Upper lobe of left lung (tissue), 6 donors: ENCODE measurements at regions not wholly inside any gene's neighbourhood (a gene's known extent, or its start where the extent isn't known, plus 50 kb on each side); places are given as distances from the start of the nearest gene placed in this dataset.

Source experiments
- ATAC-seq, 2 donors: fragments of 200-7000 bp; cut with Tn5 transposase; one replicate each; pipeline ENCODE4 v1.9.1; 2022; ENCODE audit warnings: mild to moderate bottlenecking in 2 of 2, moderate library complexity in 2 of 2; ENCODE audit not compliant: low FRiP score in 2 of 2
- DNase-seq, 2 donors: peaks; one replicate each; pipeline ENCODE4 v3.0.0-alpha.2; 2019 to 2020
- H3K27ac ChIP-seq, 4 donors: fragments of 200-600 bp; sonication (generic); one replicate each; pipeline ENCODE4 v1.5.1; 2016 to 2019
- H3K27me3 ChIP-seq, 4 donors: fragments of 200-600 bp; sonication (generic); one replicate each; pipeline ENCODE4 v1.5.1; 2017 to 2019
- H3K36me3 ChIP-seq, 4 donors: fragments of 200-600 bp; sonication (generic); one replicate each; pipeline ENCODE4 v1.5.1; 2016 to 2019
- H3K4me1 ChIP-seq, 4 donors: fragments of 200-600 bp; sonication (generic); one replicate each; pipeline ENCODE4 v1.5.1; 2018 to 2019
- H3K4me3 ChIP-seq, 4 donors: fragments of 200-600 bp; sonication (generic); one replicate each; pipeline ENCODE4 v1.5.1; 2017 to 2019; ENCODE audit warnings: mild to moderate bottlenecking in 2 of 4, moderate library complexity in 1 of 4
- H3K9me3 ChIP-seq, 4 donors: fragments of 200-600 bp; sonication (generic); one replicate each; pipeline ENCODE4 v1.5.1; 2018 to 2019
- CTCF ChIP-seq, 6 experiments: fragments of 450-650 bp in 4 of 6; fragments of 200-600 bp in 2 of 6; sonication (generic) in 2 of 6; IDR thresholded peaks; one replicate each; pipeline ENCODE4 v1.5.1; 2016 to 2019; ENCODE audit warnings: antibody characterized with exemption in 6 of 6
- EP300 ChIP-seq, 4 donors: sonication (generic); formaldehyde crosslinking; IDR thresholded peaks; one replicate each; pipeline ENCODE4 v1.5.1; 2017; ENCODE audit warnings: antibody characterized with exemption in 4 of 4, control low read depth in 2 of 4
- POLR2A ChIP-seq, 4 donors: fragments of 450-650 bp; IDR thresholded peaks; one replicate each; pipeline ENCODE4 v1.5.1; 2016 to 2017; ENCODE audit warnings: antibody characterized with exemption in 4 of 4, mild to moderate bottlenecking in 2 of 4
- POLR2AphosphoS5 ChIP-seq, 2 donors: sonication (generic); formaldehyde crosslinking; IDR thresholded peaks; one replicate each; pipeline ENCODE4 v1.5.1; 2017; ENCODE audit warnings: antibody characterized with exemption in 2 of 2
- WGBS, 2 donors: methylation state at CpG; one replicate each; pipeline ENCODE4 v1.1.5; 2017 to 2018; 5-methylcytosine and 5-hydroxymethylcytosine counted together
- donor health status: DM: no; HTN: no; CAD: no; lungs with moderate emphysema.
- donor health status: DM: no; HTN: yes; CAD: no; lungs with severe emphysema.

- Histone ChIP-seq H3K4me3 (no peak overlapping the region), H3K36me3 (no peaks in the 10 kb centered on the region), H3K27ac (no peak overlapping the region), H3K9me3 (no peaks in the 10 kb centered on the region), H3K4me1 (no peaks in the 10 kb centered on the region), H3K27me3 (no peaks in the 10 kb centered on the region)
- 71 to 100% methylated on average over 1 of the region's 1 CpG for WGBS, 2 donors
- DNase-seq (no peak), ATAC-seq (no peak)
- TF ChIP-seq EP300 (IDR thresholded peaks at IDR 0.05) (no peak), CTCF (IDR thresholded peaks at IDR 0.05) (no peak), POLR2A (IDR thresholded peaks at IDR 0.05) (no peak), POLR2AphosphoS5 (IDR thresholded peaks at IDR 0.05) (no peak)
Measured at GRCh38 chr2:21658269-21658668, 534.5 kb downstream of the TDRD15 start.

GRCh38 chr2:21658907-21659477 is 535.2 kb downstream of the TDRD15 start:
- DNase-seq (no peak), ATAC-seq (no peak)
- H3K27ac ChIP-seq: no peak overlapping the region
- H3K4me3 ChIP-seq: no peak overlapping the region
- no peaks in the 10 kb centered on the region for H3K9me3 ChIP-seq
- 79 to 81% methylated on average over 8 of the region's 8 CpGs for WGBS, 2 donors
- no peaks in the 10 kb centered on the region for H3K36me3 ChIP-seq
- TF ChIP-seq CTCF (IDR thresholded peaks at IDR 0.05) (no peak), POLR2AphosphoS5 (IDR thresholded peaks at IDR 0.05) (no peak), EP300 (IDR thresholded peaks at IDR 0.05) (no peak), POLR2A (IDR thresholded peaks at IDR 0.05) (no peak)
- H3K4me1 ChIP-seq: no peaks in the 10 kb centered on the region
- H3K27me3 ChIP-seq: no peaks in the 10 kb centered on the region

- H3K4me1 ChIP-seq: no peaks in the 10 kb centered on the region
- H3K27me3 ChIP-seq: no peaks in the 10 kb centered on the region
- no peaks in the 10 kb centered on the region for H3K9me3 ChIP-seq
- H3K36me3 ChIP-seq: no peaks in the 10 kb centered on the region
- WGBS, 2 donors: 73 to 82% methylated on average over 7 of the region's 7 CpGs
- DNase-seq (no peak), ATAC-seq (no peak)
- H3K4me3 ChIP-seq: no peak overlapping the region
- no peak overlapping the region for H3K27ac ChIP-seq
- TF ChIP-seq POLR2A (IDR thresholded peaks at IDR 0.05) (no peak), POLR2AphosphoS5 (IDR thresholded peaks at IDR 0.05) (no peak)
Measured at GRCh38 chr2:21664083-21664482, 540.3 kb downstream of the TDRD15 start.

- Histone ChIP-seq H3K9me3 (no peaks in the 10 kb centered on the region), H3K4me3 (no peak overlapping the region), H3K36me3 (no peaks in the 10 kb centered on the region), H3K27ac (no peak overlapping the region), H3K4me1 (no peaks in the 10 kb centered on the region), H3K27me3 (no peaks in the 10 kb centered on the region)
- DNase-seq (no peak), ATAC-seq (no peak)
- WGBS, 2 donors: 86 to 90% methylated on average over 5 of the region's 5 CpGs
- TF ChIP-seq EP300 (IDR thresholded peaks at IDR 0.05): no peak
- no peak for TF ChIP-seq CTCF (IDR thresholded peaks at IDR 0.05)
- TF ChIP-seq POLR2AphosphoS5 (IDR thresholded peaks at IDR 0.05): no peak
- TF ChIP-seq POLR2A (IDR thresholded peaks at IDR 0.05): no peak
Measured at GRCh38 chr2:21667638-21668037, 543.9 kb downstream of the TDRD15 start.

- H3K4me3 ChIP-seq: no peak overlapping the region
- no peak for DNase-seq
- ATAC-seq: no peak
- no peaks in the 10 kb centered on the region for H3K9me3 ChIP-seq
- WGBS, 2 donors: 76 to 77% methylated on average over 5 of the region's 5 CpGs
- no peaks in the 10 kb centered on the region for H3K4me1 ChIP-seq
- H3K27ac ChIP-seq: no peak overlapping the region
- no peak for TF ChIP-seq POLR2AphosphoS5 (IDR thresholded peaks at IDR 0.05)
- no peak for TF ChIP-seq EP300 (IDR thresholded peaks at IDR 0.05)
- H3K36me3 ChIP-seq: no peaks in the 10 kb centered on the region
- no peaks in the 10 kb centered on the region for H3K27me3 ChIP-seq
Measured at GRCh38 chr2:21668078-21668710, 544.4 kb downstream of the TDRD15 start.

GRCh38 chr2:21676041-21676440 is 552.3 kb downstream of the TDRD15 start:
- Histone ChIP-seq H3K36me3 (no peaks in the 10 kb centered on the region), H3K9me3 (no peaks in the 10 kb centered on the region), H3K27me3 (no peaks in the 10 kb centered on the region), H3K4me3 (no peak overlapping the region), H3K4me1 (no peaks in the 10 kb centered on the region), H3K27ac (no peak overlapping the region)
- 64 to 82% methylated on average over 1 of the region's 1 CpG for WGBS, 2 donors
- ATAC-seq: no peak
- TF ChIP-seq POLR2AphosphoS5 (IDR thresholded peaks at IDR 0.05) (no peak), EP300 (IDR thresholded peaks at IDR 0.05) (no peak), CTCF (IDR thresholded peaks at IDR 0.05) (no peak), POLR2A (IDR thresholded peaks at IDR 0.05) (no peak)
- DNase-seq: no peak
